HG03571 (cell line): ENCODE measurements at regions not wholly inside any gene's neighbourhood (a gene's known extent, or its start where the extent isn't known, plus 50 kb on each side); places are given as distances from the start of the nearest gene placed in this dataset.
A peak's percentile ranks its signal among the peaks of the same experiment; 100 is the strongest.
"Not testable (repeated sequence)": the region's sequence is repeated elsewhere in the genome, so short reads cannot be mapped to it uniquely, and the experiment has no call there.

Source experiments
- ATAC-seq: cut with Tn5 transposase; IDR thresholded peaks from one replicate; pipeline ENCODE4 v1.9.1; 2021; ENCODE audit not compliant: unreplicated experiment

DNA sequence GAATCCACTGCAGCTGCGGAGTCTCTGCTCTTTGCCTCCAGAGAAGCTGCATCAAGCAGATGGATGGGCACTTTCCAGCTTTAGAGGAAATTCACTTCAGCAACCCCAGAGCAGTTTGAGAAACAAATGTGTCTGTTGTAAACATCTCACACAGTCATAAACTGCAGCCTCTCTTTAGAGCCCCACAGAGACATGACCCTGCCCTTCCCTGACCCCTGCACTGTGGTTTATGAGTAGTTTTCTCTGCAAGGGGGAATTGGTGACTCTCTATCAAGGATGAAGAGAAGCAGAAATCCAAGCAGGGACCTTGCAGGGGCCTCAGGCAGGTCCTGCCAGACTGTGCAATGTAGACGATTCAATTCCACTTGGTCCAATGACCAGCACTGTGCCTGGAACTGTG, 160.2 kb downstream of the SH2D4B start:
- ATAC-seq = no peak

GRCh38 chr10:80699602-80700039, 161.9 kb downstream of the SH2D4B start:
- ATAC-seq = peak; percentile 84

GRCh38 chr10:80700252-80700651, 162.6 kb downstream of the SH2D4B start:
- no peak for ATAC-seq

DNA sequence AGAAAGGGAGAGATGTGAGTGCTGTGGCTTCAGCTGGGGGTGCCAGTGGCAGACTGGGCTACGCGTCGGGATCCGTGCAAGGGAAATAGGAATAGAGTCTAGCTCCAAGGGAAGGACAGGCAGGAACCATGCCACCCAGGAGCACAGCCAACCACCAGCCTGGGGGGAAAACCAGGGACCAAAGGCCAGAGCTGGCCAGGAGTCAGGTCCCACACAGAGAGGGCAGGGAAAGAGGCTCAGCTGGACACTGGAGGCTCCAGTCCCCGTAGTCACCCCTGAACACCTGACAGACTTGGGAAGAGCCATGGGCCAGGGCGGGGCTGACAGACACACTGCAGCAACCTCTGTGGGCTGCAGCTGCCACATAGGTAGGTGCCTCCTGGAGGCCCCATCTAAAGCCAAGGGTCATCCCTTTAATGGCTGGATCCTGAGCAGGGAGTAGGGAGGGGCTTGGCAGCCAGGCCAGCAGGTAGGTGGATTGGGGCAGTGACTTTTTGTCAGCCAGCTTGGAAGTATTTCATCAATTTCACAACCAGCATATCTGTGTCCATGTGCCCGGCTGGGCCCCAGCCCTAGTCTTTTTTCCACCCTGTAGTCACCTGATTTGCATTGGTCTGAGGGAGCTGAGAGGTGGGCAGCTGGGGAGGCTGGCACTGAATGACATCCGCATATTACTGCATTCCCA, 163.2 kb downstream of the SH2D4B start:
- no peak for ATAC-seq

DNA sequence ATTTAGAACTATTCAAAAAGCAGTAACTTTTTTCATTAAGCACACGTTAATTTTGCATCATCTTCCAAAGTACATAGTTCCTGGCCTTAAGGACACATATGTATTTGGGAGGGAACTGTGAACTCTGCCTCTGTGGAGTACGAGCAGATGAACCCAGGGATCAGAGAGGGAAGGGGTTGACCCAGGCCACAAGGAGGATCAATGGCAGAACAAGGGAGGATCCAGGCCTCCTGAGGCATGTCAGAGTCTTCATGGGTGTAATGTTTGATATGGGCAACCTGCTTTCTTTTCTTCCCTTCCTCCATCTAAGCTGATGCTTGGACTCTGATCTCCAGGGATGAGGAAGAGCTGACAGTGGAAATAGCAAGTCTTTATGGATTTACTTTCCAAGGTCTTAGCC, 164.0 kb downstream of the SH2D4B start:
- ATAC-seq = no peak

DNA sequence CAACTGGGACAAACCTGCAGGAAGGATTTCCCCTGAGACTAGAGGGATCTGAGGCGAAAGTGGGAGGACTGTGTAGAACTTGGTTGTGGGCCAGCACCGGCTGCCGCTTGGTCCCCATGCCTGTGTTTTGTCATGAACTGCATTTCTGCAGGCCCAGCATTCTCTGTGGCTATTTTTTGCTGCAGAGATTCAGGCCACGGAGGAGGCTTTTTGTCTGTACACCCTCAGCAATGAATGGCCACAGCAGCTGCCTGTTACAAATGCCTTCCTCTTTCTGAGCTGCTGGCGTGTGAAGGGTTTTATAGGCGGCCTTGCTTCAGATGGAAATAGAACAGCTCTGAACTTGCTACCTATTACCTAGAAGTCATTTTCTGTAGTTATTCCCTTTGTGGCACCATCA, 164.4 kb downstream of the SH2D4B start:
- ATAC-seq = no peak

DNA sequence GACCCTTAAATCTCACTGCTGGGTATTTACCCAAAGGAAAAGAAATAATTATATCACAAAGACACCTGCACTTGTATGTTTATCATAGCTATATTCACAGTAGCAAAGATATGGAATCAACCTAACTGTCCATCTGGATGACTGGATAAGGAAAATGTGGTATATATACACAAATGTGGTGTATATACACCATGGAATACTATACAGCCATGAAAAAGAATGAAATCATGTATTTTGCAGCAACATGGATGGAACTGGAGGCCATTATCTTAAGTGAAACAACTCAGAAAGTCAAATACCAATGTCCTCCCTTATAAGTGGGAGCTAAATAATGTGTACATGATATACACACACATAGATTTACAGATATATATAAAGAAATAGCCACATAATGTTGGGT, 168.2 kb downstream of the SH2D4B start:
- ATAC-seq = no peak

- no peak for ATAC-seq
These were observed 170.5 kb downstream of the SH2D4B start for GRCh38 chr10:80708185-80708584.

DNA sequence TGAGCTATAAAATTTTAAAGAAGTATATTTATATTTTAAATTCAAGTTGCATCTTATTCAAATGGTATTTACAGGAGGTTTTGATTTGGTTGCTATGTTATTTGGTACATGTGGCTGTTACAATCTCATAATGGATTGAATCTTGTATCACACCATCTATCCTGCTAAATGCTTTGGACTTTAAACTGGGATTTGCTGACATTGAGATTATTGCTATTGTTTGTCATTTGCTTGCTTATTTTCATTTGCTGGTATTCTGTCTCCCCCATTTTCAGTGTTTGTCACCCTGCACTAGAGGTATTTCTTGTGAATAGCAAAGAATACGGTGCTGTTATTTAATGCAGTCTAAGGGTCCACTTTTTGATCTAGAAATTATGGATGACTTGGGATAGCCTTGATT, 171.1 kb downstream of the SH2D4B start:
- no peak for ATAC-seq

DNA sequence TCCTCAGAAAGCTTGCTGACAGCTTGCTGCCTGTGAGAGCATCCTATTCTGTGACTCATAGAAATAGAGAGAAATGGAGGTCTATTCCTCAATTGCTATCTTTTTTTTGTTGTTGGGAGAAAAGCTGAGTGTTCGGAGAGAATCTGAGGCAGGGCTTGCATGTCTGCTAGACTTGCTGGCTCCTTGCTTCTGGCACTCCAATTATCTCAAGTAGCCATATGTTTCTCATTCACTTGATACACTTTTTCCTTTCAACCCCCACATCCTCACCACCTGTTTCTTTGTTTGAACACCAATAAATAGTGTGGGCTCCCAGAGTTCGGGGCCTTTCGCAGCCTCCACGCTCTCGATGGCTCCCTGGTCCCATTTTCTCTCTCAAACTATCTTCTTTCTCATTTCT, 172.2 kb downstream of the SH2D4B start:
- ATAC-seq = no peak

GRCh38 chr10:80713398-80713928, 175.8 kb downstream of the SH2D4B start:
- no peak for ATAC-seq

DNA sequence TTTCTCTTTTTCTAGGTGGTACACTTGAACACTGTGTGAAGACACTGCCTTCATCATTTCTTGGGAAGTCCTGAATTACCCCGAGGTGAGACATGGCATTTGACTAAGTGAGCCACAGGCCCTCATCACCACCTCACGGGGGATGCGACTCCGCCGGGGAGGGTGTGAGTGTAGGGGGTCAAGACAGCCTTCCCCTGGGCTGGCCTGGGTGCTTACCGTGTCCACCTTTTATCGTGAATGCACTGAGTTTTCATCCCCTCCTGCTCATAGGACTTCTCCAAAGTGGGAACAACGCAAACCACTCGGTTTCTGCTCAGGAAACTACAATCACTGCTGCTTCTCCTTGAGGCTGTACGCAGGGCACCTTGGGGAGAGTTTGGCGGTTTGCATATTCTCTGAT, 176.9 kb downstream of the SH2D4B start:
- no peak for ATAC-seq

- ATAC-seq = no peak
These were observed 180.3 kb downstream of the SH2D4B start for GRCh38 chr10:80718024-80718423.

GRCh38 chr10:80719935-80720334, 182.2 kb downstream of the SH2D4B start:
- no peak for ATAC-seq

DNA sequence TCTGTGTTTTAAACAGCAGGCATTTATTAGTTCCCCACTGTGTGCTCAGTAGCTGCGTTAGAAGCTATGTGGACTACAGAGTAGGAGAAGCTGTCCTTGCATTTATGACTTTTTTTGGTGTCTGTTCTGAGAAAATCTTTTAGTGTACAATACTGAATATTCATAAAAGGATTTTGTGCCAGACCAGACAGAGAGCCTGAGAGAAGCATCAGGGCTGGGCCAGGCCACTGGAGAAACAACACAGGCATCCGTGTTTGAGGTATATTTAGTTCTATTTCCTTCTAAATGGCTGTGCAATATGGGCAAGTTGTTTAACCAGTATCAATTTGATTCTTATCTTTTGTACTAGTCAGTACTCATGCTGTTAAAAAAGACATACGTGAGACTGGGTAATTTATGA, 182.8 kb downstream of the SH2D4B start:
- no peak for ATAC-seq

DNA sequence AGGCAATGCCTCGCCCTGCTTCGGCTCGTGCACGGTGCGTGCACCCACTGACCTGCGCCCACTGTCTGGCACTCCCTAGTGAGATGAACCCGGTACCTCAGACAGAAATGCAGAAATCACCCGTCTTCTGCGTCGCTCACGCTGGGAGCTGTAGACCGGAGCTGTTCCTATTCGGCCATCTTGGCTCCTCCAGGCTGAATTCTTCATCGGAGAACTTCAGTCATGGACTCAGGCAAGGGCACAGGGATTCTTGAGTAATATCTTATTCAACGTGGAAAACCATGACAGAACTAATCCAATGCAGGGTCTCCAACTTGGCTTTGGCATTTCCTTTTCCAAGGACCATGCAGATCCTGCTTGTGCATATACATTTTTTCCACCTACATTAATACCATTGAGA, 190.7 kb downstream of the SH2D4B start:
- ATAC-seq = not testable (repeated sequence)

- no peak for ATAC-seq
These were observed 192.2 kb downstream of the SH2D4B start for GRCh38 chr10:80729896-80730295.

DNA sequence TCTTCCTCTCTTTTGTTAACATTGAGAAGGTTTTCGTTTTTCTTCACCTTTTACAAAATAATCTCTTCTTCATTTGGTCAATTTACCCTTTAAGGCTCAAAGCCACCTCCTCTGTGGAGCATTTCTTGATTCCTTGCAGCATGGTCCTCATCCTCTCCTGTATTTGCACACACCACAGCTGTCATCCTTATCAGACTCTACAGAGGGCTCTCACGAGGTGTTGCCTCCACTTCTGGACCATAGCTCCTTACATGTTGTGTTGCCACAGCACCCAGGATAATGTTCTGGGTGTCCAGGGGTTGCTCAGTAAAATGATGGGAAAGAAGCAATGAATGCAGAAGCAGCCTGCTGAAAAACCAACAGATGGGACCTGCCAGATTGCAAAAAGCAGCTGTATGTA, 192.8 kb downstream of the SH2D4B start:
- ATAC-seq = no peak

- ATAC-seq = no peak
These were observed 196.9 kb downstream of the SH2D4B start for GRCh38 chr10:80734589-80734988.

DNA sequence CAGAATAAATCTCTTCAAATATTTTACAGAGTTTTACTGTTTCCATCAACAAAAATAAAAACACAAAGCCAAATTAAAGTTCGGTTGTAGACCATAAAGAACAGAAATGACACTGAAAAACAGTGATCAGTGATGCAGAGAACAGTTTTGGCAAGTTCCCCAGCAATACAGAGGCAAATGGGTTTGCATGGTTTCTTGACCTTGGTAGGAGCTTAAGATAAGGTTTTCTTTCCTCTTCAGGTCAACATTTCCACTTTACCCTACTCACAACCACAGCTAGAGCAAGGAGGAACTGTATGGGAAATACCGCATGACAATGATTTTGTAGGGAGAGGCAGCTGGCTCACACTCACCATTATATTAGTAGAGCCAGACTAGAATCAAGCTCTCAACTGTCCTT, 199.5 kb downstream of the SH2D4B start:
- no peak for ATAC-seq

- no peak for ATAC-seq
These were observed 201.6 kb downstream of the SH2D4B start for GRCh38 chr10:80739328-80739727.

GRCh38 chr10:80739963-80740715, 202.4 kb downstream of the SH2D4B start:
- no peak for ATAC-seq
